Pulmonary artery endothelial cell (primary cell): ENCODE measurements at regions not wholly inside any gene's neighbourhood (a gene's known extent, or its start where the extent isn't known, plus 50 kb on each side); places are given as distances from the start of the nearest gene placed in this dataset.

ENCODE experiments used
- DNase-seq: peaks from one replicate; pipeline ENCODE4 v3.0.0-alpha.2; 2011; ENCODE audit warnings: low read depth, low spot score

GRCh38 chr2:153005071-153005730, 286.8 kb downstream of the ARL6IP6 start:
- no peak for DNase-seq

GRCh38 chr2:153004627-153005026, 286.2 kb downstream of the ARL6IP6 start:
- DNase-seq: no peak

GRCh38 chr2:152974146-152974545, 255.7 kb downstream of the ARL6IP6 start:
- DNase-seq: no peak

GRCh38 chr2:152971685-152972084, 253.3 kb downstream of the ARL6IP6 start:
- no peak for DNase-seq

- no peak for DNase-seq
Measured at GRCh38 chr2:152962446-152962845, 244.0 kb downstream of the ARL6IP6 start.

GRCh38 chr2:152961351-152961750, 242.9 kb downstream of the ARL6IP6 start:
- no peak for DNase-seq

- no peak for DNase-seq
Measured at GRCh38 chr2:152950126-152950525, 231.7 kb downstream of the ARL6IP6 start.

GRCh38 chr2:152944099-152944498, 225.7 kb downstream of the ARL6IP6 start:
- no peak for DNase-seq

- DNase-seq: no peak
Measured at GRCh38 chr2:152942940-152943440, 224.6 kb downstream of the ARL6IP6 start.

GRCh38 chr2:152930501-152930900, 212.1 kb downstream of the ARL6IP6 start:
- no peak for DNase-seq

- no peak for DNase-seq
Measured at GRCh38 chr2:152929628-152930027, 211.2 kb downstream of the ARL6IP6 start.

GRCh38 chr2:152925547-152926448, 207.4 kb downstream of the ARL6IP6 start:
- DNase-seq: peak; percentile 3

- no peak for DNase-seq
Measured at GRCh38 chr2:152924722-152925121, 206.3 kb downstream of the ARL6IP6 start.

GRCh38 chr2:152924219-152924618, 205.8 kb downstream of the ARL6IP6 start:
- DNase-seq: no peak

- no peak for DNase-seq
Measured at GRCh38 chr2:152920846-152921245, 202.4 kb downstream of the ARL6IP6 start.

- DNase-seq: no peak
Measured at GRCh38 chr2:152910970-152911369, 192.6 kb downstream of the ARL6IP6 start.

GRCh38 chr2:152907046-152907445, 188.6 kb downstream of the ARL6IP6 start:
- no peak for DNase-seq

GRCh38 chr2:152894051-152894450, 175.6 kb downstream of the ARL6IP6 start:
- DNase-seq: no peak

GRCh38 chr2:152890736-152891135, 172.3 kb downstream of the ARL6IP6 start:
- DNase-seq: no peak

GRCh38 chr2:152883951-152884487, 165.6 kb downstream of the ARL6IP6 start:
- no peak for DNase-seq

GRCh38 chr2:152881527-152881926, 163.1 kb downstream of the ARL6IP6 start:
- no peak for DNase-seq

- no peak for DNase-seq
Measured at GRCh38 chr2:152879275-152879674, 160.9 kb downstream of the ARL6IP6 start.
